ENCODE measurements at regions not wholly inside any gene's neighbourhood (a gene's known extent, or its start where the extent isn't known, plus 50 kb on each side); places are given as distances from the start of the nearest gene placed in this dataset.

DNA sequence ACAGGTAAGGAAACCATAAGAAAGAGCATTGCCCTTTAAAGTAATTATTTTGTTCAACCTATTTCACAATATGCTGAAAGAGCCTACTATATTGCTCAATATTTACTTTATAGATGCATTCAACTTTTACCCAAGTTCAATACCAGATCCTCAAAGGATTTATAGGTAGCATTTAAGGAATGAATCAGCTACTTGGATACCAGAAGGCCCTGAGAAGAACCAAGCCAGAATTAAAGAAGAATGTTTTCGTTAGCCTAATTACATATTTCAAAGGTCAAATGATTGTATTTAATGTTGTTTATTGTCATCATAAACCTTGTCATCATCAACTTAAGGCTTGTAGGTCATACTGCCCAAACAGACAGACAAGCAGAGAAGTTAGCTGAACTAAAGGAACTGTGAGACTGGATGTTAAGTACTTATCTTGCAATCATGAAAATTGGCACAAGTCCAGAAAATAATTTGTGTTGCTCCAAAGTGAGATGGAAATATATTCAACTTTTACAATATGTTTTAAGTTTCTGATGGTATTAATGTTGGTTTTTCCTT lies 636.7 kb downstream of the RFPL4B start:
- no peak for DNase-seq (ENCODE audit: low spot score)
- Histone ChIP-seq H3K4me3 (no peak overlapping the region), H3K27ac (no peak overlapping the region)
- TF ChIP-seq, protein P1, sequence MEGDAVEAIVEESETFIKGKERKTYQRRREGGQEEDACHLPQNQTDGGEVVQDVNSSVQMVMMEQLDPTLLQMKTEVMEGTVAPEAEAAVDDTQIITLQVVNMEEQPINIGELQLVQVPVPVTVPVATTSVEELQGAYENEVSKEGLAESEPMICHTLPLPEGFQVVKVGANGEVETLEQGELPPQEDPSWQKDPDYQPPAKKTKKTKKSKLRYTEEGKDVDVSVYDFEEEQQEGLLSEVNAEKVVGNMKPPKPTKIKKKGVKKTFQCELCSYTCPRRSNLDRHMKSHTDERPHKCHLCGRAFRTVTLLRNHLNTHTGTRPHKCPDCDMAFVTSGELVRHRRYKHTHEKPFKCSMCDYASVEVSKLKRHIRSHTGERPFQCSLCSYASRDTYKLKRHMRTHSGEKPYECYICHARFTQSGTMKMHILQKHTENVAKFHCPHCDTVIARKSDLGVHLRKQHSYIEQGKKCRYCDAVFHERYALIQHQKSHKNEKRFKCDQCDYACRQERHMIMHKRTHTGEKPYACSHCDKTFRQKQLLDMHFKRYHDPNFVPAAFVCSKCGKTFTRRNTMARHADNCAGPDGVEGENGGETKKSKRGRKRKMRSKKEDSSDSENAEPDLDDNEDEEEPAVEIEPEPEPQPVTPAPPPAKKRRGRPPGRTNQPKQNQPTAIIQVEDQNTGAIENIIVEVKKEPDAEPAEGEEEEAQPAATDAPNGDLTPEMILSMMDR (IDR thresholded peaks at IDR 0.05), result no peak

DNA sequence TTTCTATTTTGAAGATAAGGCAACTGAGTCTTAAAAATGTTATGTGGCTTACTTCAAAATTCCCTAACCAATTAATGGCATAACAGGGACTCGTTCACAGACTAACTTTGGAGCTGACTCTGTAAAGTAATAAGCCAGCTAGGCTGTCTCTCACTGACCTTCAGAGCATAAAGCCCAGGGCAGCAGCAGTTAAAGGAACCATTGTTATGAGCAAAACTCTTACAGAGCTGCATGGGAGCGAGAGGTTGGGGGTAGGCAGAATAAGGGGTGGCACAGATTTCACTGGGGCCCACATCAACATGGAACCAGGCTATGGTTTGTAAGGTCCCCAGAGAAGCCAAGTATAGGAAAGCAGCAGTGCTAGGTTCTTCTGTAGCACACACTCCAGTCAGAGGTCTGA lies 637.8 kb downstream of the RFPL4B start:
- TF ChIP-seq, protein P1 (IDR thresholded peaks at IDR 0.05), result no peak
- DNase-seq (ENCODE audit: low spot score), result no peak
- Histone ChIP-seq H3K27ac (no peak overlapping the region), H3K4me3 (no peak overlapping the region)

DNA sequence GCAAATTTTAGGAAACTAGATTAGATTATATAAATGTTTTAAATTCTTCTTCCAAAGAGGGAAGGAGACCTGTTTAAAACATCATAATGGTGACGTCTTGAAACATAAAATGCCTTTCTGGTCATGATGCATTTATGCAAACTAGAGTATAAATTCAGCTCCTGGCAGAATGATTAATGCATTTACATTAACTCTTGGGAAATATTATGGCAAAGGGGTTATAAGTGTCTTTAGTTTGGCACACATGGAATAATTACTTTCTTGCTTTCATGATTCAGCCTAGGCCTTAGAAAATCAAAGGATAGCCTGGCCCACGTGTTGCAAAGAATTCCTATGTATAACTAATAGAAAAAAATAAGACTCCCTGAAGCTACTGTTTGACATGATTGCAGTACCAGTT lies 639.2 kb downstream of the RFPL4B start:
- Histone ChIP-seq H3K27ac (no peak overlapping the region), H3K4me3 (no peak overlapping the region)
- no peak for DNase-seq (ENCODE audit: low spot score)
- TF ChIP-seq, protein P1 (IDR thresholded peaks at IDR 0.05), result no peak

DNA sequence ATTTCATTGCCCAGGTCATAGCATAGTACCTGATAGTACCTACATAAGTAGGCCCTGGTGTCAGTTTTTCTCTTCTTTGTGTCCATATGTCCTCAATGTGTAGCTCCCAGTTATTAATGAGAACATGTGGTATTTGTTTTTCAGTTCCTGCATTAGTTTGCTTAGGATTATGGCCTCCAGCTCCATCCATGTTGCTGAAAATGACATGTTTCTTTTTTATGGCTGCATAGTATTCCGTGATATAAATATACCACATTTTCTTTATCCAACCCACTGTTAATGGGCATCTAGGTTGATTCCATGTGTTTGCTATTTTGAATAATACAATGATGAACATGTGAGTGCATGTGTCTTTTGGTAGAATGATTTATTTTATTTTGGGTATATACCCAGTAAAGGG lies 641.6 kb downstream of the RFPL4B start:
- TF ChIP-seq, protein P1 (IDR thresholded peaks at IDR 0.05), result no peak
- H3K4me3 ChIP-seq, result no peak overlapping the region
- H3K27ac ChIP-seq, result no peak overlapping the region
- DNase-seq (ENCODE audit: low spot score), result no peak

DNA sequence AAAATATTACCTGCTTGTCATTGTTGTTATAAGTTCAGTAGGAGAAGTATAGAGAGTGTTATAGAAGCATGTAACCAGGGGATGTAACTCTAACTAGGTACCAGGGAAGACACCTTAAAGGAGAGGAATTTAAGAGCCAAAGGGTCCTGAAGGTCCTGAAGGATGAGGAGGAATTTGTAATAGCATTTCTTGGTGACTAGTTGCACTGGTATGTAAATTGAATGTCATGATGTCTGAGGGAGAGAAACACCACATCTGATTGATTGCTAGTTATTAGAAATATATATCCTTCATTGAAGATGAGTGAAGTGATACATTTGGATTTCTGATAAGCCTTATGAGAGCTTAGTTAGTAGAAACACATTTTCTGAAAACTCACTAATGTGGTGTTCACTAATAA lies 643.8 kb downstream of the RFPL4B start:
- H3K27ac ChIP-seq, result no peak overlapping the region
- H3K4me3 ChIP-seq, result no peak overlapping the region
- TF ChIP-seq, protein P1 (IDR thresholded peaks at IDR 0.05), result no peak
- no peak for DNase-seq (ENCODE audit: low spot score)

DNA sequence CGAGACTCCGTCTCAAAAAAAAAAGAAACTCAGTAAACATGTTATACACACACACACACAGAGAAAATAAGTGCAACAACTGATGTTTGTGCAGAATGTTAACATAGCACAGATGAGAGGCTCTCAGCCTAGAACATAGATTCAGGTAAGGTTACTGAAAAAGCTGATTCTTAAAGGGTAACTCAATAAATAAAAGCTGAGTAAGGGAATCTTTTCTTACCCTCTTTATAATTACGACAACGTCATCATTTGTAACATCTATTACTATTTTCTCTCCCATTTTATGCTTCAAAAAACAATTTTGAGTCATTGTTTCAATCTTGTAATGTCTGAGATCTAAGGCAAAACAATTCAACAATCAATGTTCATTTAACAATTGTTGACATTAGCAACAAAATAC lies 644.8 kb downstream of the RFPL4B start:
- no peak overlapping the region for H3K4me3 ChIP-seq
- DNase-seq (ENCODE audit: low spot score), result no peak
- TF ChIP-seq, protein P1 (IDR thresholded peaks at IDR 0.05), result no peak
- no peak overlapping the region for H3K27ac ChIP-seq

DNA sequence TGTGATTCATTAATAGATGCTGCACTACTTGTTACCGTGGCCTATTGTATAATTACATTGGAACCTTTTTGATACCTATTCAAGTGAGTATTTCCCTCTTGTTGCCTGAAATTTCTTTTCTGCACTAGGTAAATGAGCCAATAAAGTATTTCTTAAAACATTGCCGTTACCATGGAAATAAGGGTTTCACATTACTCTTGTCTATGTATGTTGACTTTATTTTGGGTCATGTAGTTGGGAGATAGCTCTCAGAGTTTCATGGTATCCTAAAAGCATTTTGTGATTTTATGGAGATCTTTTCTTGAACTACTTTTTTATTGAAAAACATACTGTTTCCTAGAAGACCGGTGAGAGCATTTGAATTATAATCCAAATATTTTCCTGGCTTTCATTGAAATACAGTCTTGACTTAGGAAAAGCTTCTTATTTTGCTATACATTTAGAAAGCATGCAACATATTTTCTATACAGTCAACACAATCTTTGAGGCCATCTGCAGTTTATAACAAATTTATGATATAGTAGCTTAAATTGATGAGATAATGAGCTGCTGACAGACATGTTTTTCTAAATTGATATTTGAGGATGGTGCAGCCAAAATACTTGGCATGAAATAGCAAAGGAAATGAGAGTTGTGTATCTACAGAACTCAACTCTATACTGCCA lies 650.4 kb downstream of the RFPL4B start:
- no peak overlapping the region for H3K4me3 ChIP-seq
- no peak for DNase-seq (ENCODE audit: low spot score)
- TF ChIP-seq, protein P1 (IDR thresholded peaks at IDR 0.05), result no peak
- H3K27ac ChIP-seq, result no peak overlapping the region
